ENCODE measurements at regions not wholly inside any gene's neighbourhood (a gene's known extent, or its start where the extent isn't known, plus 50 kb on each side); places are given as distances from the start of the nearest gene placed in this dataset.

DNA sequence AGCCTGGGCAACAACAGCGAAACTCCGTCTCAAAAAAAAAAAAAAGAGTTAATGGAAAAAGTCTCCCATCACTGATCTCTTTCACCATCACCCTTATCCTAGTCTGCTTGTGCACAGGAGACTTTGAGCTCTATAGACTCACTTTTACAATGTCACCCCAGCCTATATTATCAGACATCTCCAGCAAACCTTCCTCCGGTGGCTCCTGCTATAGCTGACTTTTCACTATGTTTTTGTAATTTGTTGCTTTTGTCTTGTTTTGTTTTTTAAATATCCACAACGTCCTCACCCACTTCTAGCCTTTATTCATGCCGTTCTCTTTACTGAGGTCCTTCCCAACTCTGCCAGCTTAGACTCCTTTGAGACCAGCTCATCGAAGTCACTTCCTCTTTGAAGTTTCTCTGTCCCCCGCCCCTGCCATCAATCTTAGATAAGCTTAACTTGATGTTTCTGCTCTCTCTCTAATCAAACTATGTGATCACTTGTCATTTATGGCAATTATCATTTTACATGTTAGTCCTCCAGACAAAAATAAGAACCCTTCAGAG lies 82.7 kb upstream of the CHD2 start:
- H3K36me3 Mint-ChIP-seq (ENCODE audit: low read depth), result no peaks in the 10 kb centered on the region
- intact Hi-C loops (cut with micrococcal nuclease), result no loop called here
- ATAC-seq (no peak), DNase-seq (peak; percentile 39)
- H3K4me1 Mint-ChIP-seq (ENCODE audit: low read depth), result peaks cover 65% of the 10 kb centered on the region
- H3K27me3 Mint-ChIP-seq, result no peaks in the 10 kb centered on the region
- TF ChIP-seq, protein P1, sequence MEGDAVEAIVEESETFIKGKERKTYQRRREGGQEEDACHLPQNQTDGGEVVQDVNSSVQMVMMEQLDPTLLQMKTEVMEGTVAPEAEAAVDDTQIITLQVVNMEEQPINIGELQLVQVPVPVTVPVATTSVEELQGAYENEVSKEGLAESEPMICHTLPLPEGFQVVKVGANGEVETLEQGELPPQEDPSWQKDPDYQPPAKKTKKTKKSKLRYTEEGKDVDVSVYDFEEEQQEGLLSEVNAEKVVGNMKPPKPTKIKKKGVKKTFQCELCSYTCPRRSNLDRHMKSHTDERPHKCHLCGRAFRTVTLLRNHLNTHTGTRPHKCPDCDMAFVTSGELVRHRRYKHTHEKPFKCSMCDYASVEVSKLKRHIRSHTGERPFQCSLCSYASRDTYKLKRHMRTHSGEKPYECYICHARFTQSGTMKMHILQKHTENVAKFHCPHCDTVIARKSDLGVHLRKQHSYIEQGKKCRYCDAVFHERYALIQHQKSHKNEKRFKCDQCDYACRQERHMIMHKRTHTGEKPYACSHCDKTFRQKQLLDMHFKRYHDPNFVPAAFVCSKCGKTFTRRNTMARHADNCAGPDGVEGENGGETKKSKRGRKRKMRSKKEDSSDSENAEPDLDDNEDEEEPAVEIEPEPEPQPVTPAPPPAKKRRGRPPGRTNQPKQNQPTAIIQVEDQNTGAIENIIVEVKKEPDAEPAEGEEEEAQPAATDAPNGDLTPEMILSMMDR (IDR thresholded peaks at IDR 0.05), result no peak
- ChIA-PET POLR2A (interaction anchor here (0.8 to 7.1 kb wide), 4 partner anchors 8 to 83 kb away, joined by 3 to 34 read pairs (median 4); partner anchors contain the start of gene CHD2), CTCF (interaction anchor here (0.8 to 2.2 kb wide), 4 partner anchors 15 to 96 kb away, joined by 3 to 5 read pairs (median 3); no protein-coding TSS in a partner anchor)
- H3K27ac Mint-ChIP-seq, result peak overlapping the region; percentile 76
- no peaks in the 10 kb centered on the region for H3K9me3 Mint-ChIP-seq
- peak overlapping the region; percentile 48 for H3K4me3 Mint-ChIP-seq

DNA sequence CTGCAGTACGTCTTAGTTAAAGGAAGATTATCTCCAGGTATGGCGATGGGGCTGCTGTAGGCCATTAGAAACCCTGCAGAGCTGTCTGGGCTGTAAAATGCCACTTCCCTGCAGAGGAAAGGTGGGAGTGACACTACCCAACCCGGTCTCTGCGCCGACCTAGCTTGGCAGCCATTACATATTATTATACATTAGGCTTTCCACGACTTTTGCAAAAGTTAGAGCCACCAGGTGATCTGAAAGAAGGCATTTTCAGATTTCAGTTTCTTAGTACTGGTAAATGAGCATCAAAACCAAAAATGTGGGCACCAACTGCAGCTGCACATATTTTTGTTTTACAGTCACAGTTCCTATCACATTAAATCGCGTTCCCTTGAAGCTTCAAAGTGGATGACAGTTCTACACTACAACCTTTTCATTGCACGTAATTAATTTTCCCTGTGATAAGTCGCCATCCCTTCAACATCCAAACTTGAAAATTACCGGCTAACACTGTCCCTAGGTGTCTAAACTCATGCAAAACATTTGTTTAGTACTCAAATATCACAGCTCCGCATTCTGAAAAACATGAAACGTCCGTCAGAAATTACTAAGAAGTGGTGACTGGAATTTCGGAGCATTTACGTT lies 81.4 kb upstream of the CHD2 start:
- Mint-ChIP-seq H3K27me3 (no peaks in the 10 kb centered on the region), H3K9me3 (no peaks in the 10 kb centered on the region), H3K4me3 (peak overlapping the region; percentile 82), H3K4me1 (ENCODE audit: low read depth) (peaks cover 69% of the 10 kb centered on the region), H3K27ac (peak overlapping the region; percentile 94), H3K36me3 (ENCODE audit: low read depth) (no peaks in the 10 kb centered on the region)
- ATAC-seq (no peak), DNase-seq (no peak)
- ChIA-PET POLR2A (interaction anchor here (0.6 to 7.1 kb wide), 11 partner anchors 9 to 95 kb away, joined by 3 to 55 read pairs (median 5); partner anchors contain the start of gene CHD2), CTCF (interaction anchor here (0.6 to 4.5 kb wide), 4 partner anchors 10 to 97 kb away, joined by 3 to 33 read pairs (median 16); no protein-coding TSS in a partner anchor)
- intact Hi-C loops (cut with micrococcal nuclease), result no loop called here
- TF ChIP-seq, protein P1 (IDR thresholded peaks at IDR 0.05), result no peak

DNA sequence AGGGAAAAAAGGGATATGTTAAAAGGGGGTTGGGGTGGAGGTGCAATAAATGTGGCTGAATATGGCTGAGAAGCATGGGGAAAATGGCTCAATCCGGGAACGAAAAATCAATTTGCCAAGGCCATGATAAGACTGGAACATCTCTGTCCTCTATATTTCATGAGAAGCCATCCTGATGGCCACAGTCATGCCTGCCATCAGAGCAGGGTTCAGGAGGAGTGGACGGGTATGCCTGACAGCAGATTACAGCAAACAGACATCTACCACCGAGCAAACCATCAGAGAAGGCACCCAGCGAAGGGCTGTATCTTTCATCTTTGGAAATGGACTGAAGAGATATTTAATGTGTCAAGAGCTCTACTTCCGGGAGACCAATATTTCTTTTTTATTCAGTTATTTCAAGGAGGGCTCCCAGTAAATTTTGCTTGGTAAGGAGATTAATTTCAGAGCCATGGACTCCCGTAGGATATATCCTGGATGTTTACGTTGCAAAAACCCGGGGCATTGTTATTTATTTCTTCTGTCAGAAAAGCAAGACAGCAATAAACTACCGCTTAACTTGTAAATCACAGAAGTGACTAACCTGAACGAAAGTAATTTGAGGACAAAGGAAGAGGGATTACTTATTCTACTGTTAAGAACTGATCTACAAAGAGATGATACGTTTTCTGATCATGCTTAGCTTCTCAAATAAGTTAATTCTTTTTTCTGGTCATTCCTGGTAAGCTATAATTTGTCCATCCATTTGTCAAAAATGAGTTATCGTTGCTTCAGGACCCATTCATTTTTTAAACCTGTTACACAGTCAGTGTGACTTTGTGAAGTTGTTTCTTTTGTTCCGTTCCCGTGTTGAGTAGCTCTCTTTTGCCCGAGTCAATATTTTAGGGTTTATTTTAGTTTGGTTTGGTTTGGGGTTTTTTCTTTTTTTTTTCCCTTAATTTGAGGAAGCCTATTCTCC lies 80.6 kb upstream of the CHD2 start:
- H3K9me3 Mint-ChIP-seq, result no peaks in the 10 kb centered on the region
- no peaks in the 10 kb centered on the region for H3K36me3 Mint-ChIP-seq (ENCODE audit: low read depth)
- no peaks in the 10 kb centered on the region for H3K27me3 Mint-ChIP-seq
- H3K27ac Mint-ChIP-seq, result peak overlapping the region; percentile 94
- TF ChIP-seq, protein P1 (IDR thresholded peaks at IDR 0.05), result no peak
- intact Hi-C loops (cut with micrococcal nuclease), result no loop called here
- ATAC-seq, result peak; percentile 8
- ChIA-PET CTCF (interaction anchor here (0.6 to 4.5 kb wide), 6 partner anchors 10 to 98 kb away, joined by 3 to 33 read pairs (median 7); no protein-coding TSS in a partner anchor), POLR2A (interaction anchor here (0.6 to 7.1 kb wide), 13 partner anchors 10 to 94 kb away, joined by 3 to 55 read pairs (median 8); partner anchors contain the start of gene CHD2)
- H3K4me3 Mint-ChIP-seq, result peak overlapping the region; percentile 82
- H3K4me1 Mint-ChIP-seq (ENCODE audit: low read depth), result peaks cover 62% of the 10 kb centered on the region
- DNase-seq, result no peak

DNA sequence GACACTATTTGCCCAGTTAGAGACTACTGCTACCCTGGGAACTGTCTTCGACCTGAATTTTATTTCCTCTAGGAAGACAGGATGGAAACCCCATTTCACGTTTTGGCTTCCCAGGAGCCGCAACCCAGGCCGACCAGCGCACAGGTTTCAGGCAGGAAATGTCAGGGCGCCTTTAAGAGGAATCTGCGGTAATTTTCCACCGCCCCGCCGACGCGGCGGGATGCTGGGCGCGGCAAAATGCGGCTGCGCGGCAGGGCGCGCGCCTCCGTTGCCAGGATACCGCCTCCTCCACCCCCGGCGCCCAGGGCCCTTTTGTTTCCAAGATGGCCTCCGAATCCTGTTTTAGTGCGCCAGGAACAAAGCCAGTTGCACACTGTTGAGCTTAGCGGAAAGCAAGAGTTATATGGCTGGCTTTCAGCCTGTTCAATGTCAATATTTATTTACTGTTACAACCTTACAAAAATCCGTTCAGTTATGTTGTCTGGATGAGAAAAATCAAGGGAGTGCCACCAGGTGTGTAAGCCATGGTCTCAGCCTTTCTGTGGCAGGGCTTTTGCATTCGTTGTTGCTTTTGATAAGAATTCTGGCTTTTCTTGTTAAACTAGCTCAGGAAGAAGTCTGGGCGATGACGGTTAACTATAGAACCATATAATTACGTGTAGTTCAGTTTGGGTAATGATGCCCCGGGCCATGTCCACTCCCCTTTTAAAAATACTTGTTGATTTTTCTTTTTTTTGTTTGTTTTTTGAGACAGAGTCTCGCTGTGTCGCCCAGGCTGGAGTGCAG lies 79.7 kb upstream of the CHD2 start:
- ATAC-seq, result peak; percentile 75
- Mint-ChIP-seq H3K27me3 (no peaks in the 10 kb centered on the region), H3K4me1 (ENCODE audit: low read depth) (peaks cover 63% of the 10 kb centered on the region), H3K9me3 (no peaks in the 10 kb centered on the region), H3K4me3 (peak overlapping the region; percentile 82), H3K27ac (peak overlapping the region; percentile 94), H3K36me3 (ENCODE audit: low read depth) (no peaks in the 10 kb centered on the region)
- TF ChIP-seq, protein P1 (IDR thresholded peaks at IDR 0.05), result no peak
- DNase-seq, result peak; percentile 88
- intact Hi-C loops (cut with micrococcal nuclease), result no loop called here
- CTCF ChIA-PET, result interaction anchor here (1.5 to 4.5 kb wide), 4 partner anchors 12 to 98 kb away, joined by 4 to 33 read pairs (median 20); no protein-coding TSS in a partner anchor
- POLR2A ChIA-PET, result interaction anchor here (0.8 to 7.1 kb wide), 10 partner anchors 9 to 87 kb away, joined by 3 to 55 read pairs (median 9); partner anchors contain the start of gene CHD2
